RWPE2 (cell line): ENCODE measurements at regions not wholly inside any gene's neighbourhood (a gene's known extent, or its start where the extent isn't known, plus 50 kb on each side); places are given as distances from the start of the nearest gene placed in this dataset.
"Not testable (repeated sequence)": the region's sequence is repeated elsewhere in the genome, so short reads cannot be mapped to it uniquely, and the experiment has no call there.

Experiments used
- ATAC-seq: fragments of 200-7000 bp; cut with Tn5 transposase; 3 replicates; pipeline ENCODE4 v1.9.1; 2021; ENCODE audit warnings: low read depth
- DNase-seq: peaks from one replicate; pipeline ENCODE4 v3.0.0-alpha.2; 2020; ENCODE audit warnings: low spot score
- H3K27ac ChIP-seq: fragments of 450-650 bp; 2 replicates; pipeline ENCODE4 v1.5.1; 2017; ENCODE audit warnings: mild to moderate bottlenecking; ENCODE audit not compliant: poor library complexity, severe bottlenecking
- H3K27me3 ChIP-seq: fragments of 250-450 bp; sonication (Bioruptor Pico); 2 replicates; pipeline ENCODE4 v1.5.1; 2021; ENCODE audit warnings: mild to moderate bottlenecking, moderate library complexity; ENCODE audit not compliant: insufficient read depth, poor library complexity, severe bottlenecking
- H3K36me3 ChIP-seq: fragments of 250-450 bp; sonication (Bioruptor Pico); 2 replicates; pipeline ENCODE4 v1.5.1; 2020; ENCODE audit warnings: low read depth, mild to moderate bottlenecking, moderate library complexity
- H3K4me1 ChIP-seq: fragments of 250-450 bp; sonication (Bioruptor Pico); 2 replicates; pipeline ENCODE4 v1.5.1; 2021; ENCODE audit warnings: mild to moderate bottlenecking, moderate library complexity; ENCODE audit not compliant: insufficient read depth, poor library complexity, severe bottlenecking
- H3K4me3 ChIP-seq: fragments of 250-450 bp; sonication (Bioruptor Pico); 2 replicates; pipeline ENCODE4 v1.5.1; 2021; ENCODE audit warnings: mild to moderate bottlenecking, moderate library complexity; ENCODE audit not compliant: severe bottlenecking
- H3K9me3 ChIP-seq: fragments of 250-450 bp; sonication (Bioruptor Pico); 2 replicates; pipeline ENCODE4 v1.5.1; 2021; ENCODE audit warnings: mild to moderate bottlenecking, moderate library complexity; ENCODE audit not compliant: severe bottlenecking
- TF ChIP-seq, protein P1 (sequence below): fragments of 450-650 bp; IDR thresholded peaks from one replicate; pipeline ENCODE4 v1.5.1; 2017; ENCODE audit warnings: mild to moderate bottlenecking, moderate library complexity; ENCODE audit not compliant: poor library complexity, severe bottlenecking

DNA sequence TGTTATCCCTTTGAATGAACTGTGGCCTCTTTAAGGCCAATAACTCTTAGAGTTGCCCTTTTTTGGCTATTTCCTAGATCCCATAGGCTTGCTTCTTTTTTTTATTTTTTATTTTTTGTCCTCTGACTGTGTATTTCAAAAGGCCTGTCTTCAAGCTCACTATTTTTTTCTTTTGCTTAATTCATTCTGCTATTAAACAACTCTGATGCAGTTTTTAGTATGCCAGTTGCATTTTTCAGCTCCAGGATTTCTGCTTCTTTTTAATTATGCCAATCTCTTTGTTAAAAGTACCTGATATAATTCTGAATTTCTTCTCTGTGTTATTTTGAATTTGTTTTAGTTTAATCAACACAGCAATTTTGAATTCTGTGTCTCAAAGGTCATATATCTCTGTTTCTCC is 912.1 kb downstream of the PLOD2 start:
- H3K27me3 ChIP-seq: no peaks in the 10 kb centered on the region
- H3K4me3 ChIP-seq: no peak overlapping the region
- TF ChIP-seq, protein P1, sequence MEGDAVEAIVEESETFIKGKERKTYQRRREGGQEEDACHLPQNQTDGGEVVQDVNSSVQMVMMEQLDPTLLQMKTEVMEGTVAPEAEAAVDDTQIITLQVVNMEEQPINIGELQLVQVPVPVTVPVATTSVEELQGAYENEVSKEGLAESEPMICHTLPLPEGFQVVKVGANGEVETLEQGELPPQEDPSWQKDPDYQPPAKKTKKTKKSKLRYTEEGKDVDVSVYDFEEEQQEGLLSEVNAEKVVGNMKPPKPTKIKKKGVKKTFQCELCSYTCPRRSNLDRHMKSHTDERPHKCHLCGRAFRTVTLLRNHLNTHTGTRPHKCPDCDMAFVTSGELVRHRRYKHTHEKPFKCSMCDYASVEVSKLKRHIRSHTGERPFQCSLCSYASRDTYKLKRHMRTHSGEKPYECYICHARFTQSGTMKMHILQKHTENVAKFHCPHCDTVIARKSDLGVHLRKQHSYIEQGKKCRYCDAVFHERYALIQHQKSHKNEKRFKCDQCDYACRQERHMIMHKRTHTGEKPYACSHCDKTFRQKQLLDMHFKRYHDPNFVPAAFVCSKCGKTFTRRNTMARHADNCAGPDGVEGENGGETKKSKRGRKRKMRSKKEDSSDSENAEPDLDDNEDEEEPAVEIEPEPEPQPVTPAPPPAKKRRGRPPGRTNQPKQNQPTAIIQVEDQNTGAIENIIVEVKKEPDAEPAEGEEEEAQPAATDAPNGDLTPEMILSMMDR: no peak
- H3K36me3 ChIP-seq: no peaks in the 10 kb centered on the region
- ATAC-seq (no peak), DNase-seq (no peak)
- H3K27ac ChIP-seq: no peak overlapping the region
- H3K9me3 ChIP-seq: no peaks in the 10 kb centered on the region
- no peaks in the 10 kb centered on the region for H3K4me1 ChIP-seq

DNA sequence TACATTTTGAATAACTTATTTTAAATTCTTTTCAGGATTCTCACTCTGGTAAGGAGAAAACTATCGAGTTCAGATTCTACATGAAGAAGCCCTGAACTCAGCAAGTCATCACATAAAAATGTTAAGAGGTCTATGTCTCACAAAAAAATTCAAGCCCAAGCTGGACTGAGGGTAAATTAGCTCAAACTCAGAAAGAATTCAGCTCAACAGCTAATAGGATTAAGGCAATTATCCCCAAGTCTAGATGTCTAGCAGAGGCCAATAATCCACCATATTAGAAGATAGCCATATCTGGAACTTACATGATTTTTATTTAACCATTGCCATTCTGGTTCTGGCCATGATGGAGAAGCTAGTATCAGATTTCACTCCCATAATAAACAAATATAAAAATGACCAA is 909.7 kb downstream of the PLOD2 start:
- Histone ChIP-seq H3K27me3 (no peaks in the 10 kb centered on the region), H3K36me3 (no peaks in the 10 kb centered on the region), H3K4me3 (no peak overlapping the region), H3K4me1 (no peaks in the 10 kb centered on the region), H3K9me3 (no peaks in the 10 kb centered on the region), H3K27ac (no peak overlapping the region)
- ATAC-seq (no peak), DNase-seq (no peak)
- TF ChIP-seq, protein P1: no peak

DNA sequence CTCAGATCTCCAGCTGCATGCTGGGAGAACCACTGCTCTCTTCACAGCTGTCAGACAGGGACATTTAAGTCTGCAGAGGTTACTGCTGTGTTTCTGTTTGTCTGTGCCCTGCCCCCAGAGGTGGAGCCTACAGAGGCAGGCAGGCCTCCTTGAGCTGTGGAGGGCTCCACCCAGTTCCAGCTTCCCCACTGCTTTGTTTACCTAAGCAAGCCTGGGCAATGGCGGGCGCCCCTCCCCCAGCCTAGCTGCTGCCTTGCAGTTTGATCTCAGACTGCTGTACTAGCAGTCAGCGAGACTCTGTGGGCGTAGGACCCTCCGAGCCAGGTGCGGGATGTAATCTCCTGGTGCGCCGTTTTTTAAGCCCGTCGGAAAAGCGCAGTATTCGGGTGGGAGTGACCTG is 903.0 kb downstream of the PLOD2 start:
- H3K4me1 ChIP-seq: not testable (repeated sequence)

DNA sequence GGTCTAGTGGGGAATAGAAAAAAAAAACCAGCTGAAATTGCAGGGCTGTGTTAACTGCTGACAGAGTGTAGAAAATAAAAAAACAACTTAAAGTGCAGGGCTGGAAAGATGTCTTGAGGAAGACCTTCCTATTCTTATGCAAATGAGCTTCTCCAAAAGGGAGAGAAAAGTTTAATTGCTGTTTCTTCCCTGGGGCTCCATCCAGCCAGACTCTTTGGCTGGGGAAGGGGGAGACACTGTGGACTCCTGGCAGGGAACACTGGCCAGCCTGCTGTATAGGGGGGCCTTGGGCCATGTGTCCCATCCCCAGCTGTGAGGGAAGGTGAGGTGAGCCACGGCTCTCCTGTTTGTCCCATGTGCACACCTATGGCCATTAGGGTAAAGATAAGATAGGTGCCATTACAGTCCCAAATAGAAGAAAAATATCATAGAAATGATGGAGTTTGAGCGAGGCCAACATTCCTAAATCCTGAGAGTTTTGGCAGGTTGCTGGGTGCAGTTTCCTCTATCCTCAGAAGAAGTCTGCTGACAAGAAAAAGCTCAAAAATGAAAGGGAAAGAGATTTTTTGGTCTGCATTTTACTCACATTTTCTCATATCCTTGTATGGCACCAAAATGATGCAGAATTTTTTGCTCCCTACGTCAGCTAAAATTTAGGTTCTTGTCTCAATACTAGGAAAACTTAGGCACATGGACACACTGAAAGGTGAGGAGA is 901.7 kb downstream of the PLOD2 start:
- H3K27ac ChIP-seq: no peak overlapping the region
- no peaks in the 10 kb centered on the region for H3K4me1 ChIP-seq
- TF ChIP-seq, protein P1: no peak
- no peak overlapping the region for H3K4me3 ChIP-seq
- no peaks in the 10 kb centered on the region for H3K27me3 ChIP-seq
- DNase-seq: no peak
- no peaks in the 10 kb centered on the region for H3K9me3 ChIP-seq
- no peak for ATAC-seq
- H3K36me3 ChIP-seq: no peaks in the 10 kb centered on the region

More for the DNA sequence above, 903.0 kb downstream of the PLOD2 start:
- not testable (repeated sequence) for H3K27me3 ChIP-seq, H3K4me3 ChIP-seq, H3K9me3 ChIP-seq, H3K36me3 ChIP-seq, H3K27ac ChIP-seq, DNase-seq, ATAC-seq

DNA sequence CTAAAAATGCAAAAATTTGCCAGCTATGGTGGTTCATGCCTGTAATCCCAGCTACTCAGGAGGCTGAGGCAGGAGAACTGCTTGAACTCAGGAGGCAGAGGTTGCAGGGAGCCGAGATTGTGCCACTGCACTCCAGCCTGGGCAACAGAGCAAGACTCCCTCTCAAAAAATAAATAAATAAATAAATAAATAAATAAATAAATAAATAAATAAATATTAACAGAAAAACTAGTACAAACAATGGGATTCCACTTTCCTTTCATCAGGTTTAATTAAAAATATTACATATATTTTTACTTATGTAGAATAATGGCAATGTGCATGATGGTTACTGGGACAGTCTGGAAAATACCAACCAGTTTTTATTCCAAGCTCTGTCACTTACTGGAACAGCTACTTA is 897.5 kb downstream of the PLOD2 start:
- not testable (repeated sequence) for H3K9me3 ChIP-seq, DNase-seq, H3K4me1 ChIP-seq, H3K4me3 ChIP-seq, ATAC-seq, H3K27me3 ChIP-seq, H3K36me3 ChIP-seq, H3K27ac ChIP-seq

DNA sequence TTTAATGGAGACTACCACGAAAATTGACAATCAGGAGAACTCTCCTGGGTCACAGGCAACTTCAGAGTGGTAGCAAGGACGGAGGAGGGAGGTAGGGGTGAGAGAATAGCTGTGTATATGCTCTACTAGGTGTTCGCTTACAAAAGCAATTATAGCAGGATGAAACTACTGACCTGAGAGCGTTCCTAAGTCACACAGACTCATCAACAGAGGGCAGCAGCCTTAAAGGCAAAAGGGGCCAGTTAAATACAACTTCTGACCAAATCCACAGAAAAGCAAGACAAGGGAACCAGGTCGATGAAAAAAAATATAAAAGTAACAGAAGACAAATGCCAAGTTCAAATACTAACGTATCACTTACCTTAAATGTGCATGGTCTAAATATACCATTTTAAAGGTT is 894.6 kb downstream of the PLOD2 start:
- H3K27ac ChIP-seq: no peak overlapping the region
- ATAC-seq (no peak), DNase-seq (no peak)
- no peak overlapping the region for H3K4me3 ChIP-seq
- TF ChIP-seq, protein P1: no peak
- H3K9me3 ChIP-seq: no peaks in the 10 kb centered on the region
- no peaks in the 10 kb centered on the region for H3K4me1 ChIP-seq
- no peaks in the 10 kb centered on the region for H3K27me3 ChIP-seq
- no peaks in the 10 kb centered on the region for H3K36me3 ChIP-seq
